ENCODE measurements at regions not wholly inside any gene's neighbourhood (a gene's known extent, or its start where the extent isn't known, plus 50 kb on each side); places are given as distances from the start of the nearest gene placed in this dataset.
A peak's percentile ranks its signal among the peaks of the same experiment; 100 is the strongest.

GRCh38 chr3:168988853-168989252, 674.7 kb downstream of the MECOM start (continued):
- TF ChIP-seq, protein P1, sequence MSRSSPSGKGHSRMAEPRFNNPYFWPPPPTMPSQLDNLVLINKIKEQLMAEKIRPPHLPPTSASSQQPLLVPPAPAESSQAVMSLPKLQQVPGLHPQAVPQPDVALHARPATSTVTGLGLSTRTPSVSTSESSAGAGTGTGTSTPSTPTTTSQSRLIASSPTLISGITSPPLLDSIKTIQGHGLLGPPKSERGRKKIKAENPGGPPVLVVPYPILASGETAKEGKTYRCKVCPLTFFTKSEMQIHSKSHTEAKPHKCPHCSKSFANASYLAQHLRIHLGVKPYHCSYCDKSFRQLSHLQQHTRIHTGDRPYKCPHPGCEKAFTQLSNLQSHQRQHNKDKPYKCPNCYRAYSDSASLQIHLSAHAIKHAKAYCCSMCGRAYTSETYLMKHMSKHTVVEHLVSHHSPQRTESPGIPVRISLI (CRISPR knock-in tag; IDR thresholded peaks at IDR 0.05; ENCODE audit: borderline replicate concordance): peak; percentile 97
- TF ChIP-seq CHD2 (IDR thresholded peaks at IDR 0.05; ENCODE audit: low read depth, low read length) (no peak), SAFB2 (CRISPR knock-in tag; IDR thresholded peaks at IDR 0.05; ENCODE audit: borderline replicate concordance, low read depth) (no peak), PHF20 (CRISPR knock-in tag; IDR thresholded peaks at IDR 0.05) (no peak), ISL2 (CRISPR knock-in tag; IDR thresholded peaks at IDR 0.05) (peak; percentile 96), DRAP1 (CRISPR knock-in tag; IDR thresholded peaks at IDR 0.05) (no peak; the same call in 1 of the 2 replicates), RCOR2 (CRISPR knock-in tag; IDR thresholded peaks at IDR 0.05) (0 out of 2 replicates have a peak, but pooled peaks have one; percentile 18), ZNF317 (CRISPR knock-in tag; IDR thresholded peaks at IDR 0.05) (no peak), HCFC1 (IDR thresholded peaks at IDR 0.05; ENCODE audit: low read depth, low read length) (no peak), ZFX (CRISPR knock-in tag; IDR thresholded peaks at IDR 0.05; ENCODE audit: low read depth) (no peak), ZFAT (CRISPR knock-in tag; conservative IDR thresholded peaks at IDR 0.05) (no peak), DMAP1 (CRISPR knock-in tag; IDR thresholded peaks at IDR 0.05) (no peak), TSC22D2 (CRISPR knock-in tag; IDR thresholded peaks at IDR 0.05; ENCODE audit: borderline replicate concordance) (no peak), ZNF687 (CRISPR knock-in tag; IDR thresholded peaks at IDR 0.05) (no peak), PREB (CRISPR knock-in tag; IDR thresholded peaks at IDR 0.05) (no peak), CCDC6 (CRISPR knock-in tag; IDR thresholded peaks at IDR 0.05) (no peak), BCL6 (CRISPR knock-in tag; IDR thresholded peaks at IDR 0.05) (peak; percentile 76), ZSCAN29 (CRISPR knock-in tag; conservative IDR thresholded peaks at IDR 0.05) (no peak), ZNF383 (CRISPR knock-in tag; IDR thresholded peaks at IDR 0.05; ENCODE audit: borderline replicate concordance) (no peak), ELF3 (CRISPR knock-in tag; IDR thresholded peaks at IDR 0.05) (peak; percentile 61), MIER3 (CRISPR knock-in tag; IDR thresholded peaks at IDR 0.05; ENCODE audit: borderline replicate concordance) (no peak), ZBTB2 (CRISPR knock-in tag; IDR thresholded peaks at IDR 0.05; ENCODE audit: low read depth) (no peak), SSRP1 (CRISPR knock-in tag; IDR thresholded peaks at IDR 0.05) (no peak)
- TF ChIP-seq, protein P2, sequence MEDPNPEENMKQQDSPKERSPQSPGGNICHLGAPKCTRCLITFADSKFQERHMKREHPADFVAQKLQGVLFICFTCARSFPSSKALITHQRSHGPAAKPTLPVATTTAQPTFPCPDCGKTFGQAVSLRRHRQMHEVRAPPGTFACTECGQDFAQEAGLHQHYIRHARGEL (CRISPR knock-in tag; IDR thresholded peaks at IDR 0.05): no peak
